IPS DF 4.7 (cell line): ENCODE measurements at regions not wholly inside any gene's neighbourhood (a gene's known extent, or its start where the extent isn't known, plus 50 kb on each side); places are given as distances from the start of the nearest gene placed in this dataset.
A peak's percentile ranks its signal among the peaks of the same experiment; 100 is the strongest.

Experiments used
- DNase-seq: peaks from one replicate; pipeline ENCODE4 v3.0.0-alpha.2; 2013; ENCODE audit warnings: low spot score; ENCODE audit errors: extremely low read depth

GRCh38 chr11:97123237-97123636 lies 733.4 kb downstream of the JRKL start:
- no peak for DNase-seq

GRCh38 chr11:97136067-97136466 lies 746.3 kb downstream of the JRKL start:
- DNase-seq = no peak

GRCh38 chr11:97140885-97141494 lies 751.2 kb downstream of the JRKL start:
- peak; percentile 16 for DNase-seq

- no peak for DNase-seq
Measured at GRCh38 chr11:97143463-97143862, 753.6 kb downstream of the JRKL start.

- no peak for DNase-seq
Measured at GRCh38 chr11:97149741-97150140, 759.9 kb downstream of the JRKL start.

GRCh38 chr11:97157221-97157740 lies 767.5 kb downstream of the JRKL start:
- no peak for DNase-seq

- DNase-seq = no peak
Measured at GRCh38 chr11:97158243-97158642, 768.4 kb downstream of the JRKL start.

GRCh38 chr11:97163631-97164191 lies 773.9 kb downstream of the JRKL start:
- no peak for DNase-seq

GRCh38 chr11:97201743-97202612 lies 812.2 kb downstream of the JRKL start:
- DNase-seq = no peak

GRCh38 chr11:97202613-97203292 lies 812.9 kb downstream of the JRKL start:
- DNase-seq = no peak

GRCh38 chr11:97218011-97218410 lies 828.2 kb downstream of the JRKL start:
- DNase-seq = no peak

GRCh38 chr11:97223647-97224046 lies 833.8 kb downstream of the JRKL start:
- no peak for DNase-seq

GRCh38 chr11:97224396-97224795 lies 834.6 kb downstream of the JRKL start:
- no peak for DNase-seq

- DNase-seq = no peak
Measured at GRCh38 chr11:97225794-97226193, 836.0 kb downstream of the JRKL start.

- no peak for DNase-seq
Measured at GRCh38 chr11:97229936-97230335, 840.1 kb downstream of the JRKL start.

- no peak for DNase-seq
Measured at GRCh38 chr11:97231231-97231630, 841.4 kb downstream of the JRKL start.

GRCh38 chr11:97234016-97234415 lies 844.2 kb downstream of the JRKL start:
- no peak for DNase-seq

- DNase-seq = no peak
Measured at GRCh38 chr11:97237151-97237550, 847.3 kb downstream of the JRKL start.

- DNase-seq = no peak
Measured at GRCh38 chr11:97247601-97248000, 857.8 kb downstream of the JRKL start.

GRCh38 chr11:97254790-97255189 lies 865.0 kb downstream of the JRKL start:
- no peak for DNase-seq

- no peak for DNase-seq
Measured at GRCh38 chr11:97259434-97259833, 869.6 kb downstream of the JRKL start.

- DNase-seq = no peak
Measured at GRCh38 chr11:97259884-97260283, 870.1 kb downstream of the JRKL start.
